Endothelial cell of umbilical vein (primary cell): ENCODE measurements at regions not wholly inside any gene's neighbourhood (a gene's known extent, or its start where the extent isn't known, plus 50 kb on each side); places are given as distances from the start of the nearest gene placed in this dataset.

Experiments
- BruUV-seq: library from RNA; stranded (reverse); fragments of 400-500 nt; replicated peaks from 2 replicates; lab custom pipeline; 2021; lab: Mats Ljungman, UMichigan
- CTCF ChIA-PET: fragments of 300-600, 350-600 bp; sonication (Branson Sonifier 250); formaldehyde crosslinking; loops from one replicate; lab custom pipeline; 2021; ENCODE audit warnings: antibody characterized with exemption, inconsistent platforms; lab: Charles Lee
- POLR2A ChIA-PET: fragments of 300-600, 350-600 bp; sonication (Branson Sonifier 250); formaldehyde crosslinking; loops from one replicate; lab custom pipeline; 2021; ENCODE audit warnings: antibody characterized with exemption, inconsistent platforms; lab: Charles Lee
- DNase-seq: peaks from one replicate; pipeline ENCODE4 v3.0.0-alpha.2; 2011; ENCODE audit warnings: low read depth, low spot score
- FAIRE-seq: peaks from 2 replicates; lab custom pipeline; 2011; peaks lifted over from hg19 to GRCh38; lab: Jason Lieb, UNC
- H2AFZ ChIP-seq: 2 replicates; pipeline ENCODE4 v1.6.0; 2012; ENCODE audit warnings: low read depth, low read length, control low read depth, inconsistent platforms
- H3K27ac ChIP-seq: 2 replicates; pipeline ENCODE4 v1.5.1; 2011; ENCODE audit warnings: low read depth, mild to moderate bottlenecking, control low read depth, low read length, moderate library complexity; ENCODE audit not compliant: insufficient read depth
- H3K27me3 ChIP-seq, 2 experiments: 2 replicates each; pipeline versions ENCODE4 v1.6.0 to v1.6.1; 2011; ENCODE audit warnings: low read length in 2 of 2, mixed read lengths in 1 of 2; ENCODE audit not compliant: control insufficient read depth in 2 of 2, insufficient read depth in 2 of 2
- H3K36me3 ChIP-seq, 2 experiments: 2 replicates in 1 of 2; 3 replicates in 1 of 2; pipeline ENCODE4 v1.5.1; 2011; ENCODE audit warnings: low read length in 2 of 2, mild to moderate bottlenecking in 1 of 2, moderate library complexity in 1 of 2; ENCODE audit not compliant: control insufficient read depth in 2 of 2, insufficient read depth in 2 of 2; ENCODE audit errors: extremely low read depth in 1 of 2
- H3K4me1 ChIP-seq: 3 replicates; pipeline ENCODE4 v1.5.1; 2011; ENCODE audit warnings: mild to moderate bottlenecking, low read length; ENCODE audit not compliant: control insufficient read depth, insufficient read depth; ENCODE audit errors: extremely low read depth
- H3K4me2 ChIP-seq: 2 replicates; pipeline ENCODE4 v1.6.1; 2011; ENCODE audit warnings: low read length, control low read depth, mixed read lengths; ENCODE audit not compliant: insufficient read depth
- H3K4me3 ChIP-seq, 3 experiments: fragments of 200-600 bp in 1 of 3; sonication (generic), shearing (Covaris generic) in 1 of 3; replicated peaks in 1 of 3; 2 replicates each; pipeline ENCODE4 v1.5.1; 2011 to 2016; ENCODE audit warnings: control low read depth in 3 of 3, low read length in 3 of 3, mild to moderate bottlenecking in 2 of 3, inconsistent platforms in 1 of 3, low read depth in 1 of 3, moderate library complexity in 1 of 3; ENCODE audit not compliant: insufficient read depth in 1 of 3
- H3K79me2 ChIP-seq: 2 replicates; pipeline ENCODE4 v1.6.0; 2012; ENCODE audit warnings: low read length, inconsistent platforms; ENCODE audit not compliant: control insufficient read depth, insufficient read depth
- H3K9ac ChIP-seq: replicated peaks from 2 replicates; pipeline ENCODE3; 2011; ENCODE audit warnings: low read length, control low read depth; ENCODE audit not compliant: insufficient read depth; ENCODE audit errors: extremely low read depth
- H3K9me1 ChIP-seq: replicated peaks from 3 replicates; pipeline ENCODE4 v1.6.0; 2011; ENCODE audit warnings: mild to moderate bottlenecking, low read length; ENCODE audit not compliant: control insufficient read depth, insufficient read depth; ENCODE audit errors: extremely low read depth
- H3K9me3 ChIP-seq: replicated peaks from 2 replicates; pipeline ENCODE4 v1.5.1; 2012; ENCODE audit warnings: low read length, inconsistent platforms; ENCODE audit not compliant: control insufficient read depth, insufficient read depth
- H4K20me1 ChIP-seq: replicated peaks from 2 replicates; pipeline ENCODE3; 2011; ENCODE audit warnings: mild to moderate bottlenecking, low read length; ENCODE audit not compliant: control insufficient read depth, insufficient read depth; ENCODE audit errors: extremely low read depth
- EZH2 ChIP-seq: IDR thresholded peaks from 2 replicates; pipeline ENCODE4 v1.6.1; 2012; ENCODE audit warnings: borderline replicate concordance, low read depth, mild to moderate bottlenecking, moderate library complexity, low read length, inconsistent platforms; ENCODE audit not compliant: severe bottlenecking
- FOS ChIP-seq: IDR thresholded peaks from 2 replicates; pipeline ENCODE4 v1.6.1; 2011; ENCODE audit warnings: mild to moderate bottlenecking, low read length, moderate library complexity, borderline replicate concordance; ENCODE audit not compliant: insufficient read depth
- GATA2 ChIP-seq: IDR thresholded peaks from 2 replicates; pipeline ENCODE4 v1.7.0; 2011; ENCODE audit warnings: low read depth, mild to moderate bottlenecking, moderate library complexity, mixed read lengths, low read length; ENCODE audit not compliant: insufficient read length, insufficient read depth
- JUN ChIP-seq: IDR thresholded peaks from 2 replicates; pipeline ENCODE4 v1.6.1; 2011; ENCODE audit warnings: borderline replicate concordance, low read depth; ENCODE audit not compliant: insufficient read length, insufficient read depth
- MAX ChIP-seq: IDR thresholded peaks from 2 replicates; pipeline ENCODE4 v1.6.1; 2011; ENCODE audit not compliant: insufficient read depth, insufficient read length
- MYC ChIP-seq: IDR thresholded peaks from one replicate; pipeline ENCODE4 v1.6.1; 2011; ENCODE audit warnings: mild to moderate bottlenecking, low read depth, low read length
- POLR2A ChIP-seq: IDR thresholded peaks from 2 replicates; pipeline ENCODE4 v1.6.1; 2012; ENCODE audit warnings: low read depth, mild to moderate bottlenecking, control low read depth, low read length
- POLR2AphosphoS5 ChIP-seq: IDR thresholded peaks from 2 replicates; pipeline ENCODE4 v1.6.1; 2012; ENCODE audit warnings: low read depth, mild to moderate bottlenecking, control low read depth, low read length, moderate library complexity; ENCODE audit not compliant: insufficient read depth
- dilution Hi-C: fragments of 300-500 bp; cut with MboI; formaldehyde crosslinking; loops from one replicate; pipeline ENCODE4 v1.15.0; 2019; ENCODE audit warnings: low sequenced_read_pairs; ENCODE audit not compliant: extremely low pct_ligation_motif_present
- intact Hi-C: fragments of 100-400 bp; cut with micrococcal nuclease; formaldehyde crosslinking; loops from one replicate; pipeline ENCODE4 v1.10.0; 2022
- TF ChIP-seq, protein P1 (sequence below), 2 donors: IDR thresholded peaks; 1 replicate in 1 of 2; 2 replicates in 1 of 2; pipeline ENCODE4 v1.5.1; 2011; ENCODE audit warnings: low read length in 2 of 2, mild to moderate bottlenecking in 2 of 2, moderate library complexity in 2 of 2, control low read depth in 1 of 2, inconsistent platforms in 1 of 2, low read depth in 1 of 2; ENCODE audit not compliant: insufficient read depth in 1 of 2; ENCODE audit errors: extremely low read depth in 1 of 2

DNA sequence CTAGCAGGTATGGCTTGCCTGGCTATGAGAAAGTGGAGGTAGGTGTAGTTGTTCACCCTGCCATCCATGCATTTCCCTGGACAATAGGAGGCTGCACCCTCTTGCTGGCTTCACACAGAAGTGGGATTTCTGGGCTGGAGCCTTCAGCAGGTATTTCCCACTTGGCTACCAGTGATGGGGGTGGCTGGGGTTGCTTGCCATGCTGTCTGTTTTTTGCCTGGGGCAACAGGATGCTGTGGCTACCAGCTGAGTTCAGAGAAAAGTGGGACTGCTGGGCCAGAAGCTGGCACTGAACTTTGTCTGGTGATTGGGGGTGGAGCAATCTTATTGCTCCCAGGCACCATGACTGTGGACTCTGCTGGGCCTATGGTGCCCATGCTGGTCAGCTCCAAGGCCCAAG lies 299.6 kb downstream of the FAM170A start:
- Histone ChIP-seq H3K27me3 (no peaks in the 10 kb centered on the region), H3K9me3 (no peaks in the 10 kb centered on the region), H3K9me1 (no peaks in the 10 kb centered on the region), H4K20me1 (no peaks in the 10 kb centered on the region), H3K79me2 (no peaks in the 10 kb centered on the region), H3K36me3 (no peaks in the 10 kb centered on the region), H3K27ac (no peak overlapping the region), H3K4me3 (no peak overlapping the region), H3K9ac (no peak overlapping the region), H3K4me2 (no peak overlapping the region), H2AFZ (no peak overlapping the region), H3K4me1 (no peaks in the 10 kb centered on the region)
- ChIA-PET CTCF (no interaction called here), POLR2A (no interaction called here)
- intact Hi-C loops = no loop called here
- no peak for DNase-seq
- no peak for FAIRE-seq
- no peak for TF ChIP-seq POLR2AphosphoS5
- no peak for TF ChIP-seq POLR2A
- no peak for TF ChIP-seq FOS
- TF ChIP-seq EZH2 = no peak
- TF ChIP-seq MAX = no peak
- no peak for TF ChIP-seq MYC
- TF ChIP-seq JUN = no peak
- TF ChIP-seq GATA2 = no peak
- TF ChIP-seq, protein P1, sequence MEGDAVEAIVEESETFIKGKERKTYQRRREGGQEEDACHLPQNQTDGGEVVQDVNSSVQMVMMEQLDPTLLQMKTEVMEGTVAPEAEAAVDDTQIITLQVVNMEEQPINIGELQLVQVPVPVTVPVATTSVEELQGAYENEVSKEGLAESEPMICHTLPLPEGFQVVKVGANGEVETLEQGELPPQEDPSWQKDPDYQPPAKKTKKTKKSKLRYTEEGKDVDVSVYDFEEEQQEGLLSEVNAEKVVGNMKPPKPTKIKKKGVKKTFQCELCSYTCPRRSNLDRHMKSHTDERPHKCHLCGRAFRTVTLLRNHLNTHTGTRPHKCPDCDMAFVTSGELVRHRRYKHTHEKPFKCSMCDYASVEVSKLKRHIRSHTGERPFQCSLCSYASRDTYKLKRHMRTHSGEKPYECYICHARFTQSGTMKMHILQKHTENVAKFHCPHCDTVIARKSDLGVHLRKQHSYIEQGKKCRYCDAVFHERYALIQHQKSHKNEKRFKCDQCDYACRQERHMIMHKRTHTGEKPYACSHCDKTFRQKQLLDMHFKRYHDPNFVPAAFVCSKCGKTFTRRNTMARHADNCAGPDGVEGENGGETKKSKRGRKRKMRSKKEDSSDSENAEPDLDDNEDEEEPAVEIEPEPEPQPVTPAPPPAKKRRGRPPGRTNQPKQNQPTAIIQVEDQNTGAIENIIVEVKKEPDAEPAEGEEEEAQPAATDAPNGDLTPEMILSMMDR (IDR thresholded peaks at IDR 0.05; ENCODE audit: extremely low read depth in 1 of 2, insufficient read depth in 1 of 2, low read depth in 1 of 2, low read length in 2 of 2) = no peak
- no TSS peak for BruUV-seq
- dilution Hi-C loops = no loop called here
